Upper lobe of left lung (tissue), 4 donors: ENCODE measurements at regions not wholly inside any gene's neighbourhood (a gene's known extent, or its start where the extent isn't known, plus 50 kb on each side); places are given as distances from the start of the nearest gene placed in this dataset.

Source experiments
- CTCF ChIP-seq, 6 experiments: fragments of 450-650 bp in 4 of 6; fragments of 200-600 bp in 2 of 6; sonication (generic) in 2 of 6; IDR thresholded peaks; one replicate each; pipeline ENCODE4 v1.5.1; 2016 to 2019; ENCODE audit warnings: antibody characterized with exemption in 6 of 6
- EP300 ChIP-seq, 4 donors: sonication (generic); formaldehyde crosslinking; IDR thresholded peaks; one replicate each; pipeline ENCODE4 v1.5.1; 2017; ENCODE audit warnings: antibody characterized with exemption in 4 of 4, control low read depth in 2 of 4
- POLR2A ChIP-seq, 4 donors: fragments of 450-650 bp; IDR thresholded peaks; one replicate each; pipeline ENCODE4 v1.5.1; 2016 to 2017; ENCODE audit warnings: antibody characterized with exemption in 4 of 4, mild to moderate bottlenecking in 2 of 4

- TF ChIP-seq POLR2A (IDR thresholded peaks at IDR 0.05) (no peak), CTCF (IDR thresholded peaks at IDR 0.05) (no peak), EP300 (IDR thresholded peaks at IDR 0.05) (no peak)
Measured at GRCh38 chr7:17521437-17521836, 223.0 kb downstream of the AHR start.
